Right lobe of liver (tissue), 4 donors: ENCODE measurements at regions not wholly inside any gene's neighbourhood (a gene's known extent, or its start where the extent isn't known, plus 50 kb on each side); places are given as distances from the start of the nearest gene placed in this dataset.

ENCODE experiments used
- POLR2A ChIP-seq: fragments of 450-650 bp; IDR thresholded peaks from one replicate; pipeline ENCODE4 v1.6.1; 2017; ENCODE audit warnings: antibody characterized with exemption, mild to moderate bottlenecking
- TF ChIP-seq, protein P1 (sequence below), 4 donors: fragments of 200-600 bp in 3 of 4; fragments of 450-650 bp in 1 of 4; IDR thresholded peaks; one replicate each; pipeline versions ENCODE4 v1.5.1 to v1.8.0; 2016 to 2022; ENCODE audit warnings: antibody characterized with exemption in 4 of 4, mild to moderate bottlenecking in 2 of 4
- donor health status: DM: no; HTN: no; CAD: no.
- donor health status: DM: no; HTN: no; CAD: no.
- donor health status: DM: no; HTN: yes; CAD: no.

DNA sequence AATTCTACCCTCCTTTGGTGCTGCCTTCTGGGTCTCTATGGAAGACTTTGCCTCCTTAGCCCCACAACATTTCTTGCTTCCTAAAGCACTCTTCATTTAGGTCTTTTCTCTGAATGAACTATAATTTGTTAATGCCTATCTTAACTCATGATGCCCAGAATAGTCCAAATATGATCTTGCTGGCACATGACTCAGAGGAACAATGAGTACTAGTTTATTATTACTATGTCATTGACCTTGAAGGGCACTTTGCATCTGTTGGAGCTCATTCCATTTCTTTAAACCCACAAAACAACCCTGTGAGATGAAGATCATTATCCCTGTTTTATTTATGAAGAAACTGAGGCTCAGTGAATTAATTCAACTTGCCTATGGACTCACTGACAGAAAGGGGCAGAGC is 320.2 kb upstream of the PLET1 start:
- TF ChIP-seq, protein P1, sequence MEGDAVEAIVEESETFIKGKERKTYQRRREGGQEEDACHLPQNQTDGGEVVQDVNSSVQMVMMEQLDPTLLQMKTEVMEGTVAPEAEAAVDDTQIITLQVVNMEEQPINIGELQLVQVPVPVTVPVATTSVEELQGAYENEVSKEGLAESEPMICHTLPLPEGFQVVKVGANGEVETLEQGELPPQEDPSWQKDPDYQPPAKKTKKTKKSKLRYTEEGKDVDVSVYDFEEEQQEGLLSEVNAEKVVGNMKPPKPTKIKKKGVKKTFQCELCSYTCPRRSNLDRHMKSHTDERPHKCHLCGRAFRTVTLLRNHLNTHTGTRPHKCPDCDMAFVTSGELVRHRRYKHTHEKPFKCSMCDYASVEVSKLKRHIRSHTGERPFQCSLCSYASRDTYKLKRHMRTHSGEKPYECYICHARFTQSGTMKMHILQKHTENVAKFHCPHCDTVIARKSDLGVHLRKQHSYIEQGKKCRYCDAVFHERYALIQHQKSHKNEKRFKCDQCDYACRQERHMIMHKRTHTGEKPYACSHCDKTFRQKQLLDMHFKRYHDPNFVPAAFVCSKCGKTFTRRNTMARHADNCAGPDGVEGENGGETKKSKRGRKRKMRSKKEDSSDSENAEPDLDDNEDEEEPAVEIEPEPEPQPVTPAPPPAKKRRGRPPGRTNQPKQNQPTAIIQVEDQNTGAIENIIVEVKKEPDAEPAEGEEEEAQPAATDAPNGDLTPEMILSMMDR (IDR thresholded peaks at IDR 0.05) = no peak
- no peak for TF ChIP-seq POLR2A
